BJ (cell line): ENCODE measurements at regions not wholly inside any gene's neighbourhood (a gene's known extent, or its start where the extent isn't known, plus 50 kb on each side); places are given as distances from the start of the nearest gene placed in this dataset.

Experiments used
- CTCF ChIA-PET: fragments of 350-600 bp; formaldehyde crosslinking; extraction: SDS; loops from one replicate; lab custom pipeline; 2021; ENCODE audit warnings: antibody characterized with exemption, inconsistent platforms; lab: Yijun Ruan, JAX
- POLR2A ChIA-PET: fragments of 300-600 bp; sonication (Branson Sonifier 250); formaldehyde crosslinking; extraction: SDS; loops from one replicate; lab custom pipeline; 2021; ENCODE audit warnings: antibody characterized with exemption; lab: Charles Lee
- DNase-seq: peaks from one replicate; pipeline ENCODE4 v3.0.0-alpha.2; 2011; ENCODE audit warnings: low read depth
- H3K27me3 ChIP-seq: 2 replicates; pipeline ENCODE4 v1.6.0; 2011; ENCODE audit warnings: low read length; ENCODE audit not compliant: control insufficient read depth, insufficient read depth
- H3K36me3 ChIP-seq: 2 replicates; pipeline ENCODE4 v1.5.1; 2011; ENCODE audit warnings: low read length; ENCODE audit not compliant: control insufficient read depth, insufficient read depth
- H3K4me3 ChIP-seq: 2 replicates; pipeline ENCODE4 v1.5.1; 2011; ENCODE audit warnings: low read depth, mild to moderate bottlenecking, control low read depth, low read length
- CTCF ChIP-seq: IDR thresholded peaks from 2 replicates; pipeline ENCODE4 v1.5.1; 2011; ENCODE audit warnings: low read depth, mild to moderate bottlenecking, control low read depth, inconsistent platforms, low read length, moderate library complexity; ENCODE audit not compliant: insufficient read depth

GRCh38 chr3:18766974-18767373 lies 341.8 kb upstream of the SATB1 start:
- TF ChIP-seq CTCF: no peak
- no peaks in the 10 kb centered on the region for H3K27me3 ChIP-seq
- ChIA-PET POLR2A (no interaction called here), CTCF (no interaction called here)
- no peak overlapping the region for H3K4me3 ChIP-seq
- H3K36me3 ChIP-seq: no peaks in the 10 kb centered on the region
- no peak for DNase-seq

DNA sequence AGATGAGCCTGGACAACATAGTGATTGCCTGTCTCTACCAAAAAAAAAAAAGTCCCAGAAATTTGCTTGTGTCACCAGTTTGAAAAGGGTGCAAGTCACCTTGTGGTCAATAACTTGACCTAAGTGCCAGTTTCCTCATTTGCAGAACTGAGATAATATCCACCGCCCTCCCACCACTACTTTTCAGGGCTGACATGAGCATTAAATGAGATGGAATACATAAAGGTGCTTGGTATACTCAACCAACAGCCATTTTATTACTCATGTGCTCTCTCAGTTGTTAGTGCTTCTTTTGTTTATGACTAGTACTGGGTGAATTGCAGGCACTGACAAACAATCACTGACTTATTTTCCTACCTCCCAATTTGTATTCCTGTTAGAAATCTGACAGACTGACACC lies 340.5 kb upstream of the SATB1 start:
- no peak for TF ChIP-seq CTCF
- H3K36me3 ChIP-seq: no peaks in the 10 kb centered on the region
- H3K4me3 ChIP-seq: no peak overlapping the region
- POLR2A ChIA-PET: no interaction called here
- H3K27me3 ChIP-seq: no peaks in the 10 kb centered on the region
- CTCF ChIA-PET: no interaction called here
- DNase-seq: no peak

GRCh38 chr3:18765161-18765560 lies 340.0 kb upstream of the SATB1 start:
- ChIA-PET POLR2A (no interaction called here), CTCF (no interaction called here)
- no peaks in the 10 kb centered on the region for H3K36me3 ChIP-seq
- no peak overlapping the region for H3K4me3 ChIP-seq
- no peaks in the 10 kb centered on the region for H3K27me3 ChIP-seq
- no peak for TF ChIP-seq CTCF
- DNase-seq: no peak

GRCh38 chr3:18761530-18761929 lies 336.4 kb upstream of the SATB1 start:
- Histone ChIP-seq H3K4me3 (no peak overlapping the region), H3K27me3 (no peaks in the 10 kb centered on the region), H3K36me3 (no peaks in the 10 kb centered on the region)
- CTCF ChIA-PET: no interaction called here
- POLR2A ChIA-PET: no interaction called here
- DNase-seq: no peak
- TF ChIP-seq CTCF: no peak

- no peak overlapping the region for H3K4me3 ChIP-seq
- DNase-seq: no peak
- POLR2A ChIA-PET: no interaction called here
- CTCF ChIA-PET: interaction anchor here (0.6 kb wide), 2 partner anchors 18 to 183 kb away, joined by 3 read pairs; no protein-coding TSS in a partner anchor
- H3K27me3 ChIP-seq: no peaks in the 10 kb centered on the region
- no peaks in the 10 kb centered on the region for H3K36me3 ChIP-seq
- TF ChIP-seq CTCF: no peak
These were observed 333.0 kb upstream of the SATB1 start for GRCh38 chr3:18758047-18758704.
